ENCODE measurements at regions not wholly inside any gene's neighbourhood (a gene's known extent, or its start where the extent isn't known, plus 50 kb on each side); places are given as distances from the start of the nearest gene placed in this dataset.

- H3K4me3 Mint-ChIP-seq (ENCODE audit: unreplicated experiment) = no peak overlapping the region
- peaks cover 12% of the 10 kb centered on the region for H3K27me3 Mint-ChIP-seq (ENCODE audit: unreplicated experiment)
- TF ChIP-seq CTCF (IDR thresholded peaks at IDR 0.05) = no peak
- no peaks in the 10 kb centered on the region for H3K36me3 Mint-ChIP-seq (ENCODE audit: unreplicated experiment)
- H3K27ac Mint-ChIP-seq (ENCODE audit: unreplicated experiment) = no peak overlapping the region
- H3K4me1 Mint-ChIP-seq (ENCODE audit: unreplicated experiment) = no peaks in the 10 kb centered on the region
- H3K9me3 Mint-ChIP-seq (ENCODE audit: unreplicated experiment) = no peaks in the 10 kb centered on the region
- DNase-seq (ENCODE audit: extremely low spot score, unreplicated experiment) = no peak
Observed at GRCh38 chr10:117632406-117632805, 89.9 kb downstream of the EMX2 start.

GRCh38 chr10:117635826-117636225, 93.3 kb downstream of the EMX2 start:
- H3K4me3 Mint-ChIP-seq (ENCODE audit: unreplicated experiment) = no peak overlapping the region
- peaks cover 41% of the 10 kb centered on the region for H3K27me3 Mint-ChIP-seq (ENCODE audit: unreplicated experiment)
- no peak overlapping the region for H3K27ac Mint-ChIP-seq (ENCODE audit: unreplicated experiment)
- no peaks in the 10 kb centered on the region for H3K36me3 Mint-ChIP-seq (ENCODE audit: unreplicated experiment)
- no peaks in the 10 kb centered on the region for H3K9me3 Mint-ChIP-seq (ENCODE audit: unreplicated experiment)
- no peak for TF ChIP-seq CTCF (IDR thresholded peaks at IDR 0.05)
- no peak for DNase-seq (ENCODE audit: extremely low spot score, unreplicated experiment)
- H3K4me1 Mint-ChIP-seq (ENCODE audit: unreplicated experiment) = no peaks in the 10 kb centered on the region

GRCh38 chr10:117638200-117638599, 95.7 kb downstream of the EMX2 start:
- DNase-seq (ENCODE audit: extremely low spot score, unreplicated experiment) = no peak
- no peak overlapping the region for H3K4me3 Mint-ChIP-seq (ENCODE audit: unreplicated experiment)
- H3K36me3 Mint-ChIP-seq (ENCODE audit: unreplicated experiment) = no peaks in the 10 kb centered on the region
- H3K27me3 Mint-ChIP-seq (ENCODE audit: unreplicated experiment) = peaks cover 55% of the 10 kb centered on the region
- no peaks in the 10 kb centered on the region for H3K4me1 Mint-ChIP-seq (ENCODE audit: unreplicated experiment)
- TF ChIP-seq CTCF (IDR thresholded peaks at IDR 0.05) = no peak
- no peak overlapping the region for H3K27ac Mint-ChIP-seq (ENCODE audit: unreplicated experiment)
- H3K9me3 Mint-ChIP-seq (ENCODE audit: unreplicated experiment) = no peaks in the 10 kb centered on the region

- Mint-ChIP-seq H3K4me1 (ENCODE audit: unreplicated experiment) (no peaks in the 10 kb centered on the region), H3K36me3 (ENCODE audit: unreplicated experiment) (no peaks in the 10 kb centered on the region), H3K4me3 (ENCODE audit: unreplicated experiment) (no peak overlapping the region), H3K27me3 (ENCODE audit: unreplicated experiment) (peaks cover 58% of the 10 kb centered on the region), H3K9me3 (ENCODE audit: unreplicated experiment) (no peaks in the 10 kb centered on the region), H3K27ac (ENCODE audit: unreplicated experiment) (no peak overlapping the region)
- TF ChIP-seq CTCF (IDR thresholded peaks at IDR 0.05) = no peak
- DNase-seq (ENCODE audit: extremely low spot score, unreplicated experiment) = no peak
Observed at GRCh38 chr10:117638664-117639200, 96.2 kb downstream of the EMX2 start.

- Mint-ChIP-seq H3K27me3 (ENCODE audit: unreplicated experiment) (peaks cover 66% of the 10 kb centered on the region), H3K4me1 (ENCODE audit: unreplicated experiment) (no peaks in the 10 kb centered on the region), H3K9me3 (ENCODE audit: unreplicated experiment) (no peaks in the 10 kb centered on the region), H3K36me3 (ENCODE audit: unreplicated experiment) (no peaks in the 10 kb centered on the region), H3K4me3 (ENCODE audit: unreplicated experiment) (no peak overlapping the region), H3K27ac (ENCODE audit: unreplicated experiment) (no peak overlapping the region)
- TF ChIP-seq CTCF (IDR thresholded peaks at IDR 0.05) = no peak
- DNase-seq (ENCODE audit: extremely low spot score, unreplicated experiment) = no peak
Observed at GRCh38 chr10:117640406-117640805, 97.9 kb downstream of the EMX2 start.
